GM12878 (cell line): ENCODE measurements at regions not wholly inside any gene's neighbourhood (a gene's known extent, or its start where the extent isn't known, plus 50 kb on each side); places are given as distances from the start of the nearest gene placed in this dataset.

ENCODE experiments used
- ATAC-seq: fragments of 200-7000 bp; cut with Tn5 transposase; 3 replicates; pipeline ENCODE4 v1.9.1; 2020; ENCODE audit warnings: mild to moderate bottlenecking, moderate library complexity
- BruUV-seq: library from RNA; stranded (reverse); fragments of 400-500 nt; replicated peaks from 2 replicates; lab custom pipeline; 2021; lab: Mats Ljungman, UMichigan
- CTCF ChIA-PET: fragments of 300-600 bp; sonication (Branson Sonifier 250); formaldehyde crosslinking; extraction: SDS; loops from one replicate; lab custom pipeline; 2021; ENCODE audit warnings: inconsistent platforms; lab: Yijun Ruan, JAX
- POLR2A ChIA-PET: fragments of 350-600 bp; formaldehyde crosslinking; extraction: SDS; loops from one replicate; lab custom pipeline; 2021; ENCODE audit warnings: inconsistent platforms; lab: Charles Lee
- RAD21 ChIA-PET: fragments of 300-600 bp; sonication (Branson Sonifier 250); formaldehyde crosslinking; loops from one replicate; lab custom pipeline; 2023; ENCODE audit warnings: antibody characterized with exemption; ENCODE audit not compliant: unreplicated experiment; lab: Charles Lee
- SMC1A ChIA-PET: fragments of 300-600 bp; sonication (Branson Sonifier 250); formaldehyde crosslinking; loops from one replicate; lab custom pipeline; 2023; ENCODE audit not compliant: unreplicated experiment, uncharacterized antibody; lab: Charles Lee
- DNase-seq: peaks from one replicate; pipeline ENCODE4 v3.0.0-alpha.2; 2011; ENCODE audit warnings: low read depth, low spot score
- FAIRE-seq: peaks from 3 replicates; lab custom pipeline; 2011; peaks lifted over from hg19 to GRCh38; lab: Jason Lieb, UNC
- H2AFZ ChIP-seq: 2 replicates; pipeline ENCODE4 v1.6.0; 2011; ENCODE audit warnings: low read depth, low read length, control low read depth; ENCODE audit not compliant: control insufficient read depth
- H3K27ac ChIP-seq: 2 replicates; pipeline ENCODE4 v1.5.1; 2011; ENCODE audit warnings: control low read depth; ENCODE audit not compliant: control insufficient read depth, insufficient read depth
- H3K27me3 ChIP-seq, 2 experiments: replicated peaks in 1 of 2; 2 replicates each; pipeline versions ENCODE4 v1.6.0 to v1.6.1; 2011; ENCODE audit warnings: low read length in 1 of 2; ENCODE audit not compliant: control insufficient read depth in 2 of 2, insufficient read depth in 2 of 2
- H3K36me3 ChIP-seq, 2 experiments: 2 replicates each; pipeline ENCODE4 v1.5.1; 2011; ENCODE audit warnings: low read length in 1 of 2; ENCODE audit not compliant: control insufficient read depth in 2 of 2, insufficient read depth in 2 of 2
- H3K4me1 ChIP-seq: 2 replicates; pipeline ENCODE4 v1.6.1; 2011; ENCODE audit warnings: mild to moderate bottlenecking, low read length, moderate library complexity, mixed read lengths; ENCODE audit not compliant: control insufficient read depth, insufficient read depth
- H3K4me2 ChIP-seq: 2 replicates; pipeline ENCODE4 v1.6.0; 2011; ENCODE audit warnings: control low read depth; ENCODE audit not compliant: control insufficient read depth, insufficient read depth
- H3K4me3 ChIP-seq: fragments of 200-600 bp; sonication (generic); 2 replicates; pipeline ENCODE4 v1.5.1; 2016
- H3K79me2 ChIP-seq: 2 replicates; pipeline ENCODE4 v1.6.0; 2011; ENCODE audit warnings: low read length; ENCODE audit not compliant: control insufficient read depth, insufficient read depth
- H3K9ac ChIP-seq: 2 replicates; pipeline ENCODE4 v1.8.0; 2011; ENCODE audit warnings: low read length, control low read depth, mixed read lengths; ENCODE audit not compliant: control insufficient read depth, insufficient read depth
- H3K9me3 ChIP-seq: replicated peaks from 3 replicates; pipeline ENCODE4 v1.5.1; 2011; ENCODE audit warnings: mild to moderate bottlenecking, low read length; ENCODE audit not compliant: control insufficient read depth, insufficient read depth
- H4K20me1 ChIP-seq: 2 replicates; pipeline ENCODE4 v1.6.0; 2011; ENCODE audit not compliant: control insufficient read depth, insufficient read depth
- ATF7 ChIP-seq: fragments of 450-650 bp; IDR thresholded peaks from 2 replicates; pipeline ENCODE4 v1.6.1; 2016; ENCODE audit warnings: low read depth, mild to moderate bottlenecking
- CREM ChIP-seq: IDR thresholded peaks from 2 replicates; pipeline ENCODE4 v1.6.1; 2014; ENCODE audit warnings: antibody characterized with exemption, low read depth
- ETV6 ChIP-seq, 2 experiments: fragments of 450-650 bp in 1 of 2; IDR thresholded peaks in 1 of 2; conservative IDR thresholded peaks in 1 of 2; 2 replicates each; pipeline ENCODE4 v1.6.1; 2014; ENCODE audit warnings: antibody characterized with exemption in 1 of 2, borderline replicate concordance in 1 of 2, low read depth in 1 of 2, mild to moderate bottlenecking in 1 of 2, moderate library complexity in 1 of 2
- FOS ChIP-seq: IDR thresholded peaks from 3 replicates; pipeline ENCODE4 v1.6.1; 2011; ENCODE audit warnings: borderline replicate concordance; ENCODE audit not compliant: insufficient read length; ENCODE audit errors: extremely low read depth
- GABPA ChIP-seq: IDR thresholded peaks from 2 replicates; pipeline ENCODE4 v1.6.1; 2014; ENCODE audit warnings: antibody characterized with exemption, low read depth, mild to moderate bottlenecking, inconsistent platforms
- JUND ChIP-seq: IDR thresholded peaks from 2 replicates; pipeline ENCODE4 v1.6.1; 2012; ENCODE audit warnings: low read depth, mild to moderate bottlenecking, low read length, improper control_type of control experiment, moderate library complexity
- NBN ChIP-seq: fragments of 450-650 bp; IDR thresholded peaks from 2 replicates; pipeline ENCODE4 v1.6.1; 2016
- NR2C2 ChIP-seq: IDR thresholded peaks from 2 replicates; pipeline ENCODE4 v1.6.1; 2011; ENCODE audit warnings: borderline replicate concordance, low read depth; ENCODE audit not compliant: control insufficient read depth, insufficient read length
- NRF1 ChIP-seq: conservative IDR thresholded peaks from 2 replicates; pipeline ENCODE4 v1.6.1; 2011; ENCODE audit warnings: mild to moderate bottlenecking, low read depth, low read length, improper control_type of control experiment
- PAX5 ChIP-seq: IDR thresholded peaks from 2 replicates; pipeline ENCODE4 v1.6.1; 2011; ENCODE audit warnings: low read depth, low read length, borderline replicate concordance
- PAX8 ChIP-seq: fragments of 450-650 bp; IDR thresholded peaks from 2 replicates; pipeline ENCODE4 v1.6.1; 2017; ENCODE audit warnings: mild to moderate bottlenecking, moderate library complexity
- POU2F2 ChIP-seq: IDR thresholded peaks from 3 replicates; pipeline ENCODE4 v1.6.1; 2011; ENCODE audit warnings: low read depth, mild to moderate bottlenecking, low read length, borderline replicate concordance
- RUNX3 ChIP-seq: IDR thresholded peaks from 2 replicates; pipeline ENCODE4 v1.6.1; 2012; ENCODE audit warnings: low read length, inconsistent platforms
- SUZ12 ChIP-seq: fragments of 200-600 bp; sonication (generic); IDR thresholded peaks from one replicate; pipeline ENCODE4 v1.6.1; 2018; ENCODE audit warnings: antibody characterized with exemption, mild to moderate bottlenecking; ENCODE audit not compliant: unreplicated experiment
- TARDBP ChIP-seq: IDR thresholded peaks from 2 replicates; pipeline ENCODE4 v1.6.1; 2016; ENCODE audit warnings: borderline replicate concordance
- ZBED1 ChIP-seq: IDR thresholded peaks from 2 replicates; pipeline ENCODE4 v1.6.1; 2016; ENCODE audit warnings: borderline replicate concordance
- WGBS: methylation state at CpG from one replicate; pipeline ENCODE4 v1.1.6; 2016; ENCODE audit warnings: low lambda C conversion rate; ENCODE audit not compliant: insufficient replicate concordance, insufficient coverage; ENCODE audit errors: missing lambda C conversion rate; 5-methylcytosine and 5-hydroxymethylcytosine counted together
- in situ Hi-C: fragments of 300-500 bp; cut with MboI; formaldehyde crosslinking; loops from 9 replicates; pipeline ENCODE4 v1.14.3; 2018; ENCODE audit warnings: mixed read lengths
- intact Hi-C: fragments of 100-400 bp; cut with micrococcal nuclease; formaldehyde crosslinking; loops from one replicate; pipeline ENCODE4 v1.14.2; 2022; ENCODE audit not compliant: unreplicated experiment

DNA sequence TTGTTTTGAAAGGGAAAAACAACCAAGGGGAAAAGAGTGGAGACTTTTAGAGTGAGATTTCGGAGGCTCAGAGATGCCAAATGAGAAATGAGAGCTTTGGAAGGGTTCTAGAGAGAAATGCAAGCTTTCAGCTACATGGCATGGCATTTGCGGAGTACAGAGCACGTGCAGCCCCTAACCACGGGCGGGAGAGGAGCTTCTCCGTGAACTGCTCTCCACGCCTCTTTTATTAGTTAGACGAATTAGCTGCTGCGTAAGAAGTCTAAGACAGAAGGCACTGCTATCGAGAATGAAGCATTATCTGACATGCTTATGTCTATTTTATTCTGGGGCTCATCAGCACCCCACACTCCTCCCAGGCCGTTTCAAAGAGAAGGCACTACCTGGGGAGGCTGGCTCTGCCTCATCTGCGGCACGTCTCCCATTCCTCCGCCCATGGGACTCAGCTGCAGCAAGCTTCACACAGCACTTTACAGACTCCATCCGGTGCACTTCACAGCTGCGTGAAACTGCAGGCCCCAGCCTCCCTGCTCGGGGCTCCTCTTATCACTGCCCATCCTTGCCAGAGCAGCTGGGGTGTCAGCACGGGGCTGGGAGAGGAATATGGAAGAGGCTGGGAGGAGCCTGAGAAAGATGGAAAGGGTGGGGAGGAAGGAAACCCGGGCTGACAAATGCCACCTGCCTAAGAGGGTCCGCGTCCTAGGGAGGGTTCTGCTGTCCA is 207.3 kb upstream of the APCDD1 start (continued):
- TF ChIP-seq PAX5: no peak

DNA sequence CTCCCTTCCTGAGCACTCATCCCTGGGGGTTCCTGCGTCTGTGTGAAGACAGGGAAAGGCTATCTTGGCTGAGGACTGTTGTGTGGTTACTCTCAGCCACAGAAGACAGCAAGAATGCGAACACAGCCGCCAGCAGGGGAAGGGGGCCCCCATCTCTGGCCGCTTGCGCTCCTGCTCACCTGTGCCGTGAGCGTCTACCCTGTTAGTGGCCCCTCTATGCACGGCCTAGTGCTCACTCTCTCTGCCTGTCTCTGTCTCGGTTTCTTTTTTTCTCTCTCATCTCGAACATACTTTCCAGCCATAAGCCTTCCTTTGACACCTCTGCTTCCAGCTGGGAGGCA is 206.7 kb upstream of the APCDD1 start:
- TF ChIP-seq NRF1 (no peak), GABPA (no peak), ZBED1 (no peak), TARDBP (no peak)
- Histone ChIP-seq H3K9ac (no peak overlapping the region), H3K36me3 (no peaks in the 10 kb centered on the region), H3K9me3 (no peaks in the 10 kb centered on the region), H3K4me2 (no peak overlapping the region), H2AFZ (no peak overlapping the region), H3K27me3 (peaks cover 0 to 2% of the 10 kb centered on the region in 2 experiments; a peak in 2 of 4 replicates), H3K79me2 (no peaks in the 10 kb centered on the region), H4K20me1 (no peaks in the 10 kb centered on the region), H3K4me1 (no peaks in the 10 kb centered on the region), H3K27ac (no peak overlapping the region), H3K4me3 (no peak overlapping the region)
- DNase-seq (no peak), FAIRE-seq (no peak), ATAC-seq (no peak)
- BruUV-seq: no TSS peak
- 63% methylated on average over 10 of the region's 10 CpGs for whole genome bisulfite sequencing
- ChIA-PET CTCF (interaction anchor here (0.5 kb wide), 1 partner anchor 157 kb away, joined by 3 read pairs; no protein-coding TSS in a partner anchor), POLR2A (no interaction called here), SMC1A (no interaction called here), RAD21 (no interaction called here)
- intact Hi-C loops: no loop called here
- in situ Hi-C loops: no loop called here

DNA sequence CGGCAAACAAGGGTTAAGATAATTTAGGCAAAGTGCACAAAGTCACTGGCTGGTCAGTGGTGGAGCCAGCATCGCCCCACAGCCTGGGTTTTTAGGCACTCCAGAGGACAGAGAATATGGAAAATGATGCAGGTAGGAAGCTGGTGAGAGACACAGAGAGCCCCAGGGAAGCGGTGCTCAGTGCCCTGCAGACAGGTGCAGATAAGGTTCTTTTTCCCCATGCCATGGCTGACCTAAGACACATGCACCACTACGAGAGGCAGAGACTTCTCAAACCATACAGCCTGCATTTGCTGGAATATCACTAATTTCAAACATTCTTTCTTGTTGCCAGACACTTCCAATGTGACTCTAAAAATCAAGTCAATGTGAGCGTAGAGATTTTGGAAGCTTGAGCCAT is 205.7 kb upstream of the APCDD1 start:
- Histone ChIP-seq H3K4me3 (no peak overlapping the region), H3K79me2 (no peaks in the 10 kb centered on the region), H3K27me3 (no peaks in the 10 kb centered on the region; a peak in 3 of 4 replicates), H2AFZ (no peak overlapping the region), H3K27ac (no peak overlapping the region), H4K20me1 (no peaks in the 10 kb centered on the region), H3K9ac (no peak overlapping the region), H3K4me2 (no peak overlapping the region), H3K9me3 (no peaks in the 10 kb centered on the region), H3K36me3 (no peaks in the 10 kb centered on the region), H3K4me1 (no peaks in the 10 kb centered on the region)
- intact Hi-C loops: no loop called here
- no TSS peak for BruUV-seq
- ChIA-PET RAD21 (no interaction called here), CTCF (interaction anchor here (0.6 kb wide), 1 partner anchor 289 kb away, joined by 3 read pairs; no protein-coding TSS in a partner anchor), POLR2A (no interaction called here), SMC1A (no interaction called here)
- FAIRE-seq: no peak
- DNase-seq: no peak
- in situ Hi-C loops: no loop called here
- TF ChIP-seq SUZ12 (no peak), NR2C2 (no peak), PAX5 (no peak), NBN (no peak), PAX8 (no peak), ETV6 (conservative IDR thresholded peaks at IDR 0.05 in 1 of 2, IDR thresholded peaks at IDR 0.05 in 1 of 2; ENCODE audit: borderline replicate concordance in 1 of 2, low read depth in 1 of 2) (no peak), RUNX3 (no peak), FOS (no peak), JUND (no peak), ATF7 (no peak), POU2F2 (no peak), CREM (no peak)
- no peak for ATAC-seq
- WGBS: 39% methylated on average over 5 of the region's 5 CpGs
